ENCODE measurements at regions not wholly inside any gene's neighbourhood (a gene's known extent, or its start where the extent isn't known, plus 50 kb on each side); places are given as distances from the start of the nearest gene placed in this dataset.

GRCh38 chr3:189563853-189564563 is 67.2 kb upstream of the TP63 start:
- no peak for DNase-seq

DNA sequence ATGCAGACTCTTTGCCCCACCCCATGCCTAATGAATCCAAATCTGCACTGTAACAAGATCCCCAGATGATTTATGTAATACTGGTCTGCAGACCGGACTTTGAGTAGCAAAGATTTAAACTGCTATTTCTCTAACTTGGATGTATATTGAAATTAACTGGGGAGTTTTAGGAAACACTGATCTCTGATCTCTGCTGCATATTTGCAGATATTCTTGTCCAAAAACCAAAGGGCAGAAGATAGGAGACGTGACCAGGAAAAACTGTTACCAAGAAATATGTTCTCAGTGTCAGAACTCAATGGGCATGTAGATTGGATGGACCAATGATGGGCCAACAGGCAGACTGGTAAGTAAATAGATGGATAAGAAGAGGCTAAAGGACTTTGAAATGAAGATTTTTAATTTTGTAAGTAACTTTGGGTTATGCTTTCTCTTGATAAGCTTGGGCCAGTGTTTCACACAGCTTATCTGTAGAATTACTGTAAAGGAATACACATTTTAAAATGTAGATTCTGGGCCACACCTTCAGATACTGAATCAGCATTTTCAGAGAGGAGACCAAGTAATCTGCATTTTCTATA is 64.5 kb upstream of the TP63 start:
- DNase-seq, result no peak

DNA sequence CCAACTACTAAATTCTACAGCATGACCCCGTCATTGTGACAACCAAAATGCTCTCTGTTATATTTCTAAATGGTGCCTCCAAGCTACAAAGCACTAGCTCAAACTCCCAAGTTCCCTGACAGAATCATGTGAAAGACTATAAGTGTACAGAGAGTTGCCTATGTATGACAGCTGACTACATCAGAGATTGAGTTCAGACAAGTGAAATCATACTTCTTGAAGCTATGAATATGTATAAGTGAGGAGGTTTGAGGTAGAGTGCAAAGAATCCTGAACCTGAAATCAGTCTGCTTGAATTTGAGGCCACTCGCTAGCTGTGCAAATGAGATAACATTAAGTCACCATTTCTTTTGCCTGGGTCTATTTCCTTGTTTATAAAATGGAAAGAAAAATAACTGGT is 63.9 kb upstream of the TP63 start:
- DNase-seq, result no peak

DNA sequence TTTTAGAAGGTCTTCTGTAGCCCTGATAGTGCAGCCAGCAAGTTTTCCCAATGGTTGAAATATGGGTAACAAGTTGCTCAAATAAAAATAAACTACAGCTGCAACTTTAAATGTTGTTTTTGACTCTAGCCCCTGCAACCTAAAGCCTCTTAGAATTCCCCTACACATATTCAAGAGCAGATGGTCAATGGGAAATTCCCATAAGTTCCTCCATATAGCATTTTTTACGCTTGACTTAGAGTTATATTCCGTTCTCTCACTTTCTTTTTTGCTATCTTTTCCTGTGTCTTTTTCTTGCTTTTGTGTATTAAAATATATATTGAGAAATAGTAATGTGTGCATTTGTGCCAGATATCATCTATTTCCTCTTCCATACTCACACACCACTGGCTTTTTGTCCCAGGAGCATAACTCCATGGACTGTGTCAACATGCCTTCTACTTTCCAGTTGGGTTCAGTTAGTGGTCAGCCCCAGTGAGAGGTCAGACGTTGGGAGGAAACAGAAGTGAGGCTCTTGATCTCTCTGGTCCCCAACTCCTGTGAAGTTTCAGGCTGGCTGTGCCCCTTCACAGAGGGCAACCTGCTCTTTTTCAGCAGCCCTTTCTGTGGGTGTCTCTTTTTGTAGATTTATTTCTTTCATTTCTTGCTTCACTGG is 63.3 kb upstream of the TP63 start:
- no peak for DNase-seq

DNA sequence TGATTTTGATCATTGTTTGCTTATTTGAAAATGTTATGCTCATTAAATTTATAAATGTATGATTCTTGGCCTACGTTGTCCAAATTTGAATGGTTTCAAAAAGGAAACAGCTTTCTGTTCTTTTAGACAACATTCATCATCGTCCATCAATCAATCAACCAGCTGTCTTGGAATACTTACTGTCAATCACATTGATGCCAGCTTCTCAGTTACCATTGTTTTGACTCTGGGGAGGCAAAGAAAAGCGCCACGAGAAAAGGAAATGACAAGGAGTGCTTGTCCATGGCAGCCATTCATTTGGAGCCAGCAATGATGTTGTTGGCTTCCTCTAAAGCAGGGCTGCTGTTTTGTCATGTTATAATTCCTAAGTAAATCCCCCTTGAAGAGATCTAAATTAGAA is 62.2 kb upstream of the TP63 start:
- no peak for DNase-seq

DNA sequence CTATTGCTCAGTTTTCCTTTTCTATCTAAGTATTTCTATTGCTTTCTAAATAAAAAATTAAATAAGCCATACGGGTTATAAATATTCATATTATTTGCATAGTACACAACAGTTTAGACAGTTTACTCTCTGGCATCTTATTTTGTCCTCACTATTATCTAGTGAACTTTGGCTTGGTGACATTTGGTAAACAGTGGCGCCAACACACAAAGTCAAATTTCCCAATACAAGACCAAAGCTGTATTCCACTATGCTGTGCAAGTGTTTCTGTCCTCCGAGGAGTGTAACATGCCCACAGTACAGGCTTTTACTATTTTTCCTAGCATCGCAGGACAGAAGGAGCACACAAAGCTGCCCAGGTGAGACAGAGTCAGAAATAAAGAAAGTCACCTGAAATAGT is 61.7 kb upstream of the TP63 start:
- DNase-seq, result no peak

- no peak for DNase-seq
Measured at GRCh38 chr3:189570916-189571315, 60.3 kb upstream of the TP63 start.

DNA sequence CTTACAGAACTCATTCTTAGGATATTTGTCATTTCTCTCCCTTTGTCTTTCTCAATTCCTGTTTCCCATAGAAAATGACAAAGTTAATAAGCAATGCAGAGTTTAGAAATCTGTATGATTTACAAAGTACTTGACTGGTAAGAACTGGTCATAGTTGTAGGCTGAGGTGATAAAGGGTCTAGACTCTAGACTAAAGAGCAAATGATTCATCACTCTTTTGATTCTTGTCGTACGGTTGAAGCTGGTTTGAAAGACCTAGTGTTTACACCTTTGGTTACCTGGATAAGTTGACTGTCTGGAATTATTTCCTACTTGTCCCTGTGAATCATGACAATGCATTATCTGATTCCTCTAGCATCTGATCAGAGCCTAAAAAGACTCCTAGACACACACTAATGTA is 58.9 kb upstream of the TP63 start:
- DNase-seq, result no peak

GRCh38 chr3:189573004-189573403 is 58.2 kb upstream of the TP63 start:
- no peak for DNase-seq

GRCh38 chr3:189576486-189576885 is 54.7 kb upstream of the TP63 start:
- DNase-seq, result no peak

DNA sequence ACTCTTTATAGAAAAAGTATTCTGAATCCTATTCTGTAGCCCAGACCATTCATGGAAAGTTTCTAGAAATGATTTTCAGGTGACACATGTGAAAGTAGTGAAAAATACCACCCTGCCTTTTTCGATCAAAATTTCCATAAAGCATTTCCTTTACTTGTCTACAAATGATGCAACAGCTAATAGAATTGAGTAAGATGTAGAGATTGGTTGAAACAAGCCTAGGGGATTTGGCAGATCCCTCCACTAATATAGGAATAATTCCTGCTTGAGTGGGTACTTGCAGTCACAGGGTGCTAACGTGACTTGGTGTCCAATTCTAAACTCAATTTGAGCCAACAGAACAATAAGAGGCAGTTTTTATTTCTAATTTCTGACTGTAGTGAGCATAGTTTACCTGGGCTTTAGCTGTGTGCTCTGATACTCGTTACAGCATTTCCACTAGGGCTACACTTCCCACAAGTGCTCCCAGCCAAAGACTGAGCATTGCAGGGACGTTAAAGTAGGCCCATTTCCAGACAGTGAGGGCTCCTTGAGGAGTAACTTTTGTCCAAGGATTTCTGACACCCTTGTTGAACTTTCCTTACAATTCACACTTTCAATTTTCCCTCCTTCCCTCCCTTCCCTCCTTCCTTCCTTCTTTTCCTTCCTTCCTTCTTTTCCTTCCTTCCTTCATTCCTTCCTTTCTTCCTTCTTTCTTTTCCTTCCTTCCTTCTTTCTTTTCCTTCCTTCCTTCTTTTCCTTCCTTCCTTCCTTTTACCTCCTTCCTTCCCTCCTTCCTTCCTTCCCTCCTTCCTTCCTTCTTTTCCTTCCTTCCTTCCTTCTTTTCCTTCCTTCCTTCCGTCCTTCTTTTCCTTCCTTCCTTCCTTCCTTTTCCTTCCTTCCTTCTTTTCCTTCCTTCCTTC is 53.9 kb upstream of the TP63 start:
- DNase-seq, result no peak

DNA sequence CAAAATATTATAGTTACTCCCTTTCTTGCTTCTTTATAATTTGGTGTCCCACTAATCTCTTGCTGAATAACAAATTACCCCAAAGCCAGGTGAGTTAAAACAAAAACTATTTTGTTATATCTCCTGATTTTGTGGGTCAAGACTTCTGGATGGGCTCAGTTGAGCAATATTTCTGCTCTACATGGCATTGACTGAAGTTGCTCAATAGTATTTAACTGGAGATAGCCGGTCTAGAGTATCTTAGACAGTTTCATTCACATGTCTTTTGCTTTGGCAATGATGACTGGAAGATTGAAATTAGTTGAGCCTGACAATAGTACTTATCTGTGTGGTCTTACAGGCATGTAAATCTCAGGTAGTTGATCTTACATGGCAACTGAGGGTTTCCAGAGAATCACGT is 51.0 kb upstream of the TP63 start:
- DNase-seq, result no peak
